Panc1 (cell line): ENCODE measurements at regions not wholly inside any gene's neighbourhood (a gene's known extent, or its start where the extent isn't known, plus 50 kb on each side); places are given as distances from the start of the nearest gene placed in this dataset.

ENCODE experiments used
- CTCF ChIP-seq: fragments of 450-650 bp; IDR thresholded peaks from 2 replicates; pipeline ENCODE4 v1.5.1; 2017; ENCODE audit warnings: mild to moderate bottlenecking
- POLR2AphosphoS5 ChIP-seq: IDR thresholded peaks from 2 replicates; pipeline ENCODE4 v1.6.1; 2012; ENCODE audit warnings: mild to moderate bottlenecking, low read depth, low read length, moderate library complexity
- REST ChIP-seq, 2 experiments: IDR thresholded peaks; 2 replicates each; pipeline ENCODE4 v1.6.1; 2011 to 2012; ENCODE audit warnings: low read depth in 2 of 2, control low read depth in 1 of 2, low read length in 1 of 2, mild to moderate bottlenecking in 1 of 2, moderate library complexity in 1 of 2; ENCODE audit not compliant: insufficient read depth in 1 of 2
- SIN3A ChIP-seq: IDR thresholded peaks from 2 replicates; pipeline ENCODE4 v1.6.1; 2012; ENCODE audit warnings: low read depth, mild to moderate bottlenecking, low read length, moderate library complexity, borderline replicate concordance; ENCODE audit not compliant: insufficient read depth
- TCF7L2 ChIP-seq: IDR thresholded peaks from 2 replicates; pipeline ENCODE4 v1.6.1; 2011; ENCODE audit warnings: mild to moderate bottlenecking, low read depth, low read length, inconsistent platforms

- TF ChIP-seq CTCF: no peak
- no peak for TF ChIP-seq POLR2AphosphoS5
- TF ChIP-seq TCF7L2: no peak
- TF ChIP-seq SIN3A: no peak
- TF ChIP-seq REST (IDR thresholded peaks at IDR 0.05; ENCODE audit: insufficient read depth in 1 of 2, low read depth in 2 of 2, low read length in 1 of 2): no peak
Measured at GRCh38 chr10:7042000-7042399, 368.8 kb downstream of the SFMBT2 start.
